ENCODE measurements at regions not wholly inside any gene's neighbourhood (a gene's known extent, or its start where the extent isn't known, plus 50 kb on each side); places are given as distances from the start of the nearest gene placed in this dataset.

GRCh38 chr3:18069568-18069967, 327.1 kb upstream of the TBC1D5 start:
- H3K4me2 ChIP-seq (ENCODE audit: low read depth, low read length, poor library complexity, severe bottlenecking), result no peak overlapping the region
- 0 out of 2 replicates have a peak, but pooled peaks cover 5% of the 10 kb centered on the region for H3K9me2 ChIP-seq (replicated peaks; ENCODE audit: insufficient read depth, low read length)
- no peak overlapping the region for H2AFZ ChIP-seq (ENCODE audit: low read depth, low read length, severe bottlenecking)
- no peak overlapping the region for H3K4me3 ChIP-seq (ENCODE audit: insufficient read depth, low read length, poor library complexity, severe bottlenecking)
- no peaks in the 10 kb centered on the region for H3K9me3 ChIP-seq (ENCODE audit: insufficient read depth, low read length)
- no peaks in the 10 kb centered on the region for H3K79me2 ChIP-seq (ENCODE audit: insufficient read depth, low read length)
- H3K27ac ChIP-seq (ENCODE audit: low read depth, low read length), result no peak overlapping the region
- H3K36me3 ChIP-seq (ENCODE audit: low read length), result no peaks in the 10 kb centered on the region
- no peaks in the 10 kb centered on the region for H3K27me3 ChIP-seq (ENCODE audit: low read length)
- H4K20me1 ChIP-seq (ENCODE audit: low read depth, low read length), result no peaks in the 10 kb centered on the region
- no peaks in the 10 kb centered on the region for H3F3A ChIP-seq (ENCODE audit: insufficient read depth)
- H3K9ac ChIP-seq (ENCODE audit: low read length), result no peak overlapping the region
- TF ChIP-seq CTCF (IDR thresholded peaks at IDR 0.05; ENCODE audit: insufficient read depth, low read length, poor library complexity, severe bottlenecking), result no peak
- no peak for TF ChIP-seq EZH2phosphoT487 (conservative IDR thresholded peaks at IDR 0.05; ENCODE audit: low read length)

- Histone ChIP-seq H3K9me3 (ENCODE audit: insufficient read depth, low read length) (no peaks in the 10 kb centered on the region), H3K9ac (ENCODE audit: low read length) (no peak overlapping the region), H2AFZ (ENCODE audit: low read depth, low read length, severe bottlenecking) (no peak overlapping the region), H3F3A (ENCODE audit: insufficient read depth) (no peaks in the 10 kb centered on the region), H3K4me2 (ENCODE audit: low read depth, low read length, poor library complexity, severe bottlenecking) (no peak overlapping the region), H4K20me1 (ENCODE audit: low read depth, low read length) (no peaks in the 10 kb centered on the region), H3K27ac (ENCODE audit: low read depth, low read length) (no peak overlapping the region), H3K9me2 (replicated peaks; ENCODE audit: insufficient read depth, low read length) (0 out of 2 replicates have a peak, but pooled peaks cover 5% of the 10 kb centered on the region), H3K79me2 (ENCODE audit: insufficient read depth, low read length) (no peaks in the 10 kb centered on the region), H3K4me3 (ENCODE audit: insufficient read depth, low read length, poor library complexity, severe bottlenecking) (no peak overlapping the region), H3K27me3 (ENCODE audit: low read length) (no peaks in the 10 kb centered on the region), H3K36me3 (ENCODE audit: low read length) (no peaks in the 10 kb centered on the region)
- TF ChIP-seq CTCF (IDR thresholded peaks at IDR 0.05; ENCODE audit: insufficient read depth, low read length, poor library complexity, severe bottlenecking), result no peak
- no peak for TF ChIP-seq EZH2phosphoT487 (conservative IDR thresholded peaks at IDR 0.05; ENCODE audit: low read length)
Observed at GRCh38 chr3:18066899-18067582, 324.6 kb upstream of the TBC1D5 start.

GRCh38 chr3:18064586-18064985, 322.2 kb upstream of the TBC1D5 start:
- no peak overlapping the region for H3K4me2 ChIP-seq (ENCODE audit: low read depth, low read length, poor library complexity, severe bottlenecking)
- no peaks in the 10 kb centered on the region for H3K36me3 ChIP-seq (ENCODE audit: low read length)
- H3K9ac ChIP-seq (ENCODE audit: low read length), result no peak overlapping the region
- H3K9me2 ChIP-seq (replicated peaks; ENCODE audit: insufficient read depth, low read length), result 0 out of 2 replicates have a peak, but pooled peaks cover 1% of the 10 kb centered on the region
- H2AFZ ChIP-seq (ENCODE audit: low read depth, low read length, severe bottlenecking), result no peak overlapping the region
- H3K79me2 ChIP-seq (ENCODE audit: insufficient read depth, low read length), result no peaks in the 10 kb centered on the region
- no peaks in the 10 kb centered on the region for H4K20me1 ChIP-seq (ENCODE audit: low read depth, low read length)
- TF ChIP-seq EZH2phosphoT487 (conservative IDR thresholded peaks at IDR 0.05; ENCODE audit: low read length) (no peak), CTCF (IDR thresholded peaks at IDR 0.05; ENCODE audit: insufficient read depth, low read length, poor library complexity, severe bottlenecking) (no peak)
- H3F3A ChIP-seq (ENCODE audit: insufficient read depth), result no peaks in the 10 kb centered on the region
- no peak overlapping the region for H3K27ac ChIP-seq (ENCODE audit: low read depth, low read length)
- H3K9me3 ChIP-seq (ENCODE audit: insufficient read depth, low read length), result no peaks in the 10 kb centered on the region
- H3K4me3 ChIP-seq (ENCODE audit: insufficient read depth, low read length, poor library complexity, severe bottlenecking), result no peak overlapping the region
- H3K27me3 ChIP-seq (ENCODE audit: low read length), result no peaks in the 10 kb centered on the region

All from SU-DHL-6 (cell line).